ENCODE measurements at regions not wholly inside any gene's neighbourhood (a gene's known extent, or its start where the extent isn't known, plus 50 kb on each side); places are given as distances from the start of the nearest gene placed in this dataset.

- H3K27ac ChIP-seq (ENCODE audit: low read depth, low read length): peak overlapping the region; percentile 64
- no peak overlapping the region for H3K4me3 ChIP-seq (ENCODE audit: low read depth, low read length)
- no peaks in the 10 kb centered on the region for H3K36me3 ChIP-seq (ENCODE audit: control insufficient read depth, insufficient read depth, low read length)
- H3K27me3 ChIP-seq (ENCODE audit: control insufficient read depth, insufficient read depth, low read length): no peaks in the 10 kb centered on the region
- peaks cover 4% of the 10 kb centered on the region for H3K4me1 ChIP-seq (ENCODE audit: control insufficient read depth, insufficient read depth, low read length)
- no peak for DNase-seq (ENCODE audit: low read depth in 4 of 6, low spot score in 6 of 6)
- no peaks in the 10 kb centered on the region for H3K9me3 ChIP-seq (ENCODE audit: control insufficient read depth, insufficient read depth, low read length)
- WGBS (ENCODE audit: insufficient coverage): 27% methylated on average over 2 of the region's 3 CpGs
Observed at GRCh38 chr14:51386983-51387735, 147.1 kb downstream of the TMX1 start.

GRCh38 chr14:51392416-51392815 is 152.4 kb downstream of the TMX1 start:
- no peaks in the 10 kb centered on the region for H3K9me3 ChIP-seq (ENCODE audit: control insufficient read depth, insufficient read depth, low read length)
- no peak for DNase-seq (ENCODE audit: low read depth in 4 of 6, low spot score in 6 of 6)
- H3K4me3 ChIP-seq (ENCODE audit: low read depth, low read length): no peak overlapping the region
- H3K4me1 ChIP-seq (ENCODE audit: control insufficient read depth, insufficient read depth, low read length): peaks cover 9% of the 10 kb centered on the region
- no peak overlapping the region for H3K27ac ChIP-seq (ENCODE audit: low read depth, low read length)
- 100% methylated on average over 1 of the region's 1 CpG for whole genome bisulfite sequencing (ENCODE audit: insufficient coverage)
- no peaks in the 10 kb centered on the region for H3K27me3 ChIP-seq (ENCODE audit: control insufficient read depth, insufficient read depth, low read length)
- H3K36me3 ChIP-seq (ENCODE audit: control insufficient read depth, insufficient read depth, low read length): no peaks in the 10 kb centered on the region

GRCh38 chr14:51394384-51394783 is 154.3 kb downstream of the TMX1 start:
- Histone ChIP-seq H3K4me3 (ENCODE audit: low read depth, low read length) (no peak overlapping the region), H3K4me1 (ENCODE audit: control insufficient read depth, insufficient read depth, low read length) (peaks cover 9% of the 10 kb centered on the region), H3K36me3 (ENCODE audit: control insufficient read depth, insufficient read depth, low read length) (no peaks in the 10 kb centered on the region), H3K27me3 (ENCODE audit: control insufficient read depth, insufficient read depth, low read length) (no peaks in the 10 kb centered on the region), H3K27ac (ENCODE audit: low read depth, low read length) (peak overlapping the region; percentile 88), H3K9me3 (ENCODE audit: control insufficient read depth, insufficient read depth, low read length) (no peaks in the 10 kb centered on the region)
- DNase-seq (ENCODE audit: low read depth in 4 of 6, low spot score in 6 of 6): peak in 1 of 6 donors; percentile 24
- 35% methylated on average over 3 of the region's 4 CpGs for WGBS (ENCODE audit: insufficient coverage)

GRCh38 chr14:51394804-51395203 is 154.8 kb downstream of the TMX1 start:
- Histone ChIP-seq H3K27me3 (ENCODE audit: control insufficient read depth, insufficient read depth, low read length) (no peaks in the 10 kb centered on the region), H3K4me3 (ENCODE audit: low read depth, low read length) (no peak overlapping the region), H3K27ac (ENCODE audit: low read depth, low read length) (peak overlapping the region; percentile 88), H3K36me3 (ENCODE audit: control insufficient read depth, insufficient read depth, low read length) (no peaks in the 10 kb centered on the region), H3K4me1 (ENCODE audit: control insufficient read depth, insufficient read depth, low read length) (peaks cover 9% of the 10 kb centered on the region), H3K9me3 (ENCODE audit: control insufficient read depth, insufficient read depth, low read length) (no peaks in the 10 kb centered on the region)
- WGBS (ENCODE audit: insufficient coverage): 83% methylated on average over 1 of the region's 1 CpG
- no peak for DNase-seq (ENCODE audit: low read depth in 4 of 6, low spot score in 6 of 6)

GRCh38 chr14:51395361-51395849 is 155.4 kb downstream of the TMX1 start:
- Histone ChIP-seq H3K27ac (ENCODE audit: low read depth, low read length) (peak overlapping the region; percentile 88), H3K4me3 (ENCODE audit: low read depth, low read length) (no peak overlapping the region), H3K27me3 (ENCODE audit: control insufficient read depth, insufficient read depth, low read length) (no peaks in the 10 kb centered on the region), H3K4me1 (ENCODE audit: control insufficient read depth, insufficient read depth, low read length) (peaks cover 9% of the 10 kb centered on the region), H3K9me3 (ENCODE audit: control insufficient read depth, insufficient read depth, low read length) (no peaks in the 10 kb centered on the region), H3K36me3 (ENCODE audit: control insufficient read depth, insufficient read depth, low read length) (no peaks in the 10 kb centered on the region)
- DNase-seq (ENCODE audit: low read depth in 4 of 6, low spot score in 6 of 6): peak in 2 of 6 donors; percentile 43 to 76
- WGBS (ENCODE audit: insufficient coverage): 57% methylated on average over 4 of the region's 9 CpGs

GRCh38 chr14:51396222-51396815 is 156.3 kb downstream of the TMX1 start:
- Histone ChIP-seq H3K27ac (ENCODE audit: low read depth, low read length) (peak overlapping the region; percentile 88), H3K4me3 (ENCODE audit: low read depth, low read length) (no peak overlapping the region), H3K9me3 (ENCODE audit: control insufficient read depth, insufficient read depth, low read length) (no peaks in the 10 kb centered on the region), H3K27me3 (ENCODE audit: control insufficient read depth, insufficient read depth, low read length) (no peaks in the 10 kb centered on the region), H3K36me3 (ENCODE audit: control insufficient read depth, insufficient read depth, low read length) (no peaks in the 10 kb centered on the region), H3K4me1 (ENCODE audit: control insufficient read depth, insufficient read depth, low read length) (peaks cover 9% of the 10 kb centered on the region)
- WGBS (ENCODE audit: insufficient coverage): 72% methylated on average over 4 of the region's 11 CpGs
- DNase-seq (ENCODE audit: low read depth in 4 of 6, low spot score in 6 of 6): peak in 2 of 6 donors; percentile 68 to 80

- peaks cover 9% of the 10 kb centered on the region for H3K4me1 ChIP-seq (ENCODE audit: control insufficient read depth, insufficient read depth, low read length)
- H3K4me3 ChIP-seq (ENCODE audit: low read depth, low read length): no peak overlapping the region
- no peaks in the 10 kb centered on the region for H3K36me3 ChIP-seq (ENCODE audit: control insufficient read depth, insufficient read depth, low read length)
- no peaks in the 10 kb centered on the region for H3K9me3 ChIP-seq (ENCODE audit: control insufficient read depth, insufficient read depth, low read length)
- no peak overlapping the region for H3K27ac ChIP-seq (ENCODE audit: low read depth, low read length)
- 96% methylated on average over 3 of the region's 4 CpGs for WGBS (ENCODE audit: insufficient coverage)
- no peaks in the 10 kb centered on the region for H3K27me3 ChIP-seq (ENCODE audit: control insufficient read depth, insufficient read depth, low read length)
- DNase-seq (ENCODE audit: low read depth in 4 of 6, low spot score in 6 of 6): no peak
Observed at GRCh38 chr14:51398898-51399297, 158.9 kb downstream of the TMX1 start.

GRCh38 chr14:51400139-51400538 is 160.1 kb downstream of the TMX1 start:
- 90% methylated on average over 2 of the region's 2 CpGs for WGBS (ENCODE audit: insufficient coverage)
- peaks cover 8% of the 10 kb centered on the region for H3K4me1 ChIP-seq (ENCODE audit: control insufficient read depth, insufficient read depth, low read length)
- H3K36me3 ChIP-seq (ENCODE audit: control insufficient read depth, insufficient read depth, low read length): no peaks in the 10 kb centered on the region

GRCh38 chr14:51401272-51401671 is 161.2 kb downstream of the TMX1 start:
- Histone ChIP-seq H3K9me3 (ENCODE audit: control insufficient read depth, insufficient read depth, low read length) (no peaks in the 10 kb centered on the region), H3K27ac (ENCODE audit: low read depth, low read length) (no peak overlapping the region)
- 83% methylated on average over 1 of the region's 2 CpGs for WGBS (ENCODE audit: insufficient coverage)

More at GRCh38 chr14:51400139-51400538, 160.1 kb downstream of the TMX1 start:
- no peaks in the 10 kb centered on the region for H3K27me3 ChIP-seq (ENCODE audit: control insufficient read depth, insufficient read depth, low read length)
- H3K27ac ChIP-seq (ENCODE audit: low read depth, low read length): no peak overlapping the region
- DNase-seq (ENCODE audit: low read depth in 4 of 6, low spot score in 6 of 6): no peak
- H3K4me3 ChIP-seq (ENCODE audit: low read depth, low read length): no peak overlapping the region
- no peaks in the 10 kb centered on the region for H3K9me3 ChIP-seq (ENCODE audit: control insufficient read depth, insufficient read depth, low read length)

GRCh38 chr14:51401756-51402155 is 161.7 kb downstream of the TMX1 start:
- H3K4me1 ChIP-seq (ENCODE audit: control insufficient read depth, insufficient read depth, low read length): no peaks in the 10 kb centered on the region
- H3K27me3 ChIP-seq (ENCODE audit: control insufficient read depth, insufficient read depth, low read length): no peaks in the 10 kb centered on the region
- no peaks in the 10 kb centered on the region for H3K36me3 ChIP-seq (ENCODE audit: control insufficient read depth, insufficient read depth, low read length)
- DNase-seq (ENCODE audit: low read depth in 4 of 6, low spot score in 6 of 6): no peak
- H3K27ac ChIP-seq (ENCODE audit: low read depth, low read length): no peak overlapping the region
- H3K4me3 ChIP-seq (ENCODE audit: low read depth, low read length): no peak overlapping the region
- no peaks in the 10 kb centered on the region for H3K9me3 ChIP-seq (ENCODE audit: control insufficient read depth, insufficient read depth, low read length)
- WGBS (ENCODE audit: insufficient coverage): 78% methylated on average over 2 of the region's 2 CpGs

More at GRCh38 chr14:51401272-51401671, 161.2 kb downstream of the TMX1 start:
- peak in 1 of 6 donors; percentile 16 for DNase-seq (ENCODE audit: low read depth in 4 of 6, low spot score in 6 of 6)
- Histone ChIP-seq H3K27me3 (ENCODE audit: control insufficient read depth, insufficient read depth, low read length) (no peaks in the 10 kb centered on the region), H3K4me1 (ENCODE audit: control insufficient read depth, insufficient read depth, low read length) (peaks cover 2% of the 10 kb centered on the region), H3K36me3 (ENCODE audit: control insufficient read depth, insufficient read depth, low read length) (no peaks in the 10 kb centered on the region), H3K4me3 (ENCODE audit: low read depth, low read length) (no peak overlapping the region)

All from spinal cord (tissue), 9 donors.